WERI-Rb-1 (cell line): ENCODE measurements at regions not wholly inside any gene's neighbourhood (a gene's known extent, or its start where the extent isn't known, plus 50 kb on each side); places are given as distances from the start of the nearest gene placed in this dataset.
"Not testable (repeated sequence)": the region's sequence is repeated elsewhere in the genome, so short reads cannot be mapped to it uniquely, and the experiment has no call there.

Experiments
- DNase-seq: peaks from one replicate; pipeline ENCODE4 v3.0.0-alpha.2; 2020
- H3K27ac ChIP-seq: fragments of 250-450 bp; sonication (Bioruptor Pico); 2 replicates; pipeline ENCODE4 v1.5.1; 2020; ENCODE audit warnings: mild to moderate bottlenecking, moderate library complexity
- H3K27me3 ChIP-seq: fragments of 250-450 bp; sonication (Bioruptor Pico); 2 replicates; pipeline ENCODE4 v1.5.1; 2021; ENCODE audit warnings: mild to moderate bottlenecking, low read depth, moderate library complexity; ENCODE audit not compliant: insufficient read depth, severe bottlenecking
- H3K36me3 ChIP-seq: fragments of 250-450 bp; sonication (Bioruptor Pico); 2 replicates; pipeline ENCODE4 v1.5.1; 2020; ENCODE audit warnings: mild to moderate bottlenecking, moderate library complexity
- H3K4me3 ChIP-seq: 2 replicates; pipeline ENCODE4 v1.5.1; 2011; ENCODE audit warnings: low read depth, mild to moderate bottlenecking, control low read depth, low read length
- H3K9me3 ChIP-seq: fragments of 250-450 bp; sonication (Bioruptor Pico); 2 replicates; pipeline ENCODE4 v1.5.1; 2021; ENCODE audit warnings: mild to moderate bottlenecking, moderate library complexity; ENCODE audit not compliant: severe bottlenecking
- TF ChIP-seq, protein P1 (sequence below): IDR thresholded peaks from 2 replicates; pipeline ENCODE4 v1.5.1; 2011; ENCODE audit warnings: low read depth, mild to moderate bottlenecking, control low read depth, inconsistent platforms, low read length

- no peak for DNase-seq
- H3K27ac ChIP-seq, result no peak overlapping the region
- no peaks in the 10 kb centered on the region for H3K9me3 ChIP-seq
- H3K36me3 ChIP-seq, result no peaks in the 10 kb centered on the region
- H3K27me3 ChIP-seq, result no peaks in the 10 kb centered on the region
- TF ChIP-seq, protein P1, sequence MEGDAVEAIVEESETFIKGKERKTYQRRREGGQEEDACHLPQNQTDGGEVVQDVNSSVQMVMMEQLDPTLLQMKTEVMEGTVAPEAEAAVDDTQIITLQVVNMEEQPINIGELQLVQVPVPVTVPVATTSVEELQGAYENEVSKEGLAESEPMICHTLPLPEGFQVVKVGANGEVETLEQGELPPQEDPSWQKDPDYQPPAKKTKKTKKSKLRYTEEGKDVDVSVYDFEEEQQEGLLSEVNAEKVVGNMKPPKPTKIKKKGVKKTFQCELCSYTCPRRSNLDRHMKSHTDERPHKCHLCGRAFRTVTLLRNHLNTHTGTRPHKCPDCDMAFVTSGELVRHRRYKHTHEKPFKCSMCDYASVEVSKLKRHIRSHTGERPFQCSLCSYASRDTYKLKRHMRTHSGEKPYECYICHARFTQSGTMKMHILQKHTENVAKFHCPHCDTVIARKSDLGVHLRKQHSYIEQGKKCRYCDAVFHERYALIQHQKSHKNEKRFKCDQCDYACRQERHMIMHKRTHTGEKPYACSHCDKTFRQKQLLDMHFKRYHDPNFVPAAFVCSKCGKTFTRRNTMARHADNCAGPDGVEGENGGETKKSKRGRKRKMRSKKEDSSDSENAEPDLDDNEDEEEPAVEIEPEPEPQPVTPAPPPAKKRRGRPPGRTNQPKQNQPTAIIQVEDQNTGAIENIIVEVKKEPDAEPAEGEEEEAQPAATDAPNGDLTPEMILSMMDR, result no peak
- H3K4me3 ChIP-seq, result no peak overlapping the region
These were observed 78.7 kb upstream of the TET2 start for GRCh38 chr4:105067946-105068345.

DNA sequence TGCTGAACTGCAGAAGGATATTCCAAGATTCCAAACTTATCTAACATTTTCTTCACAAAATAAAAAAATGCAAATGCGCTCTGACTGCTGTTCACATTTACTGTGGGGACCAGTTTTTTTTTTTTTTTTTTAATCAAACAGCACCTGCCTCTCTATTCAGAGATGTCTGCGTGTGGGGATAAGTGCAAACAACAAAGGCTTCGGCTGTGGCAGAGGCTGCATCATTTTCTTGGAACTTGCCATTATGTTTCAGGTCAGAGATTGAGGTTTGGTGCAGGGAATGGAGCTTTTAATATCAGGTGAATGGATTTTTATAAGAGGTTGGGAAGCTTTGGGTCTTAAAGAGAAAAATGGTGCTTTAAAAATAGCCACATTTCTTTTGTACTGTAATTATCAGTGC, 78.2 kb upstream of the TET2 start:
- TF ChIP-seq, protein P1, result no peak
- Histone ChIP-seq H3K36me3 (no peaks in the 10 kb centered on the region), H3K27me3 (no peaks in the 10 kb centered on the region), H3K4me3 (no peak overlapping the region), H3K9me3 (no peaks in the 10 kb centered on the region), H3K27ac (no peak overlapping the region)
- no peak for DNase-seq

- H3K9me3 ChIP-seq, H3K4me3 ChIP-seq, H3K27ac ChIP-seq, H3K27me3 ChIP-seq, H3K36me3 ChIP-seq, DNase-seq: not testable (repeated sequence)
These were observed 74.6 kb upstream of the TET2 start for GRCh38 chr4:105072095-105072494.

DNA sequence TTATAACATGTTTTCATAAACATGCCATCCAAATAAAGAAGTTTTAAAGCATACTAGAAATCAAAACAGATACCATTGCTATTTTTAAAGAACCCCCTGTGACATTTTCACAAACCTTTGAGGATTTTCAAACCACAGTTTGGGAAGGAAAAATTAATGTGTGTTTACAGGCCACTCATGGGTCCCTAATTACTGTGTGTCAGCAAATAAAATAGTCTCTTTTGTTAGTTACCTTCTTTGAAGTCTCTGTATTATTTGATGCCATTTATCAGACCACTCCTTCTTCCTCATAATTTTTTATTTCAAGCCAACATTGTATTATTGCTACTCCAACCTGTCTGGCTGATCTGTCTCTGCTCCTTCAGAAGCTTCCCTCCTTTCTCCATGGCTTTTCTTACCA, 72.6 kb upstream of the TET2 start:
- Histone ChIP-seq H3K27me3 (no peaks in the 10 kb centered on the region), H3K4me3 (no peak overlapping the region), H3K27ac (no peak overlapping the region), H3K36me3 (no peaks in the 10 kb centered on the region), H3K9me3 (no peaks in the 10 kb centered on the region)
- DNase-seq, result no peak
- TF ChIP-seq, protein P1, result no peak

DNA sequence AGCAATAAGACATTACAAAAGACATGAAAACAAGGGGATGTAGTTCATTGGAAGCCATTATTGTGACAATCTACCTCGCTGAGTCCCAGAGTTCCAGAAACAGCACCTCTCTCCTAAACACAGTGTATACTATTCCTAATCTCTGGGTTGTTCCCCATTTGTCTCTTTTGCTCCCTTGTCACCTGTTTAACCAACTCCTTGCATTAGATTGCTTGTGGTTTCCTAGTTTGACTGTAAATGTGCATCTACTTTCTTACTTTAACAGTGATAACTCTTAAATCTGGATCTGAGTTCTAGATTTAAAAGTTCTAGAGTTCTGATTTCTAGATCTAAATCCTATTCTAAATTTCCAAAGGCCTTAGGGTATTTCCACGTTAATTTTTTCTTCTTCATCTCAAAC, 71.6 kb upstream of the TET2 start:
- H3K27ac ChIP-seq, result no peak overlapping the region
- TF ChIP-seq, protein P1, result no peak
- DNase-seq, result no peak
- no peak overlapping the region for H3K4me3 ChIP-seq
- H3K9me3 ChIP-seq, result no peaks in the 10 kb centered on the region
- no peaks in the 10 kb centered on the region for H3K27me3 ChIP-seq
- no peaks in the 10 kb centered on the region for H3K36me3 ChIP-seq

- TF ChIP-seq, protein P1, result no peak
- Histone ChIP-seq H3K36me3 (no peaks in the 10 kb centered on the region), H3K4me3 (no peak overlapping the region), H3K27ac (no peak overlapping the region), H3K9me3 (no peaks in the 10 kb centered on the region), H3K27me3 (no peaks in the 10 kb centered on the region)
- DNase-seq, result no peak
These were observed 58.4 kb upstream of the TET2 start for GRCh38 chr4:105088110-105088879.
